SK-N-SH (cell line): ENCODE measurements at regions not wholly inside any gene's neighbourhood (a gene's known extent, or its start where the extent isn't known, plus 50 kb on each side); places are given as distances from the start of the nearest gene placed in this dataset.

Source experiments
- CTCF ChIA-PET: fragments of 300-600, 350-600 bp; formaldehyde crosslinking; extraction: SDS; loops from one replicate; lab custom pipeline; 2021; lab: Yijun Ruan, JAX
- POLR2A ChIA-PET: fragments of 350-600 bp; sonication (Branson Sonifier 250); formaldehyde crosslinking; extraction: SDS; loops from one replicate; lab custom pipeline; 2020; ENCODE audit warnings: antibody characterized with exemption, inconsistent platforms; lab: Yijun Ruan, JAX
- DNase-seq: peaks from one replicate; pipeline ENCODE4 v3.0.0; 2012
- H2AFZ ChIP-seq: fragments of 200-600 bp; sonication (generic); 2 replicates; pipeline ENCODE4 v1.8.1; 2016; ENCODE audit warnings: antibody characterized with exemption, mild to moderate bottlenecking, low read depth
- H3F3A ChIP-seq: fragments of 200-600 bp; sonication (generic); replicated peaks from 2 replicates; pipeline ENCODE3; 2016; ENCODE audit warnings: antibody characterized with exemption, mild to moderate bottlenecking; ENCODE audit not compliant: insufficient read depth
- H3K27ac ChIP-seq, 2 experiments: fragments of 200-500 bp in 1 of 2; fragments of 200-600 bp in 1 of 2; sonication (Bioruptor generic) in 1 of 2; sonication (generic), shearing (Covaris generic) in 1 of 2; 2 replicates each; pipeline versions ENCODE4 v1.5.1 to v1.6.1; 2014 to 2016; ENCODE audit warnings: low read depth in 2 of 2, inconsistent platforms in 1 of 2, low read length in 1 of 2, mild to moderate bottlenecking in 1 of 2, mixed read lengths in 1 of 2
- H3K27me3 ChIP-seq: fragments of 200-600 bp; sonication (generic), shearing (Covaris generic); 2 replicates; pipeline ENCODE4 v1.6.1; 2016; ENCODE audit warnings: mixed run types; ENCODE audit not compliant: insufficient read depth
- H3K36me3 ChIP-seq, 2 experiments: fragments of 200-500 bp in 1 of 2; fragments of 200-600 bp in 1 of 2; sonication (Bioruptor generic) in 1 of 2; sonication (generic) in 1 of 2; replicated peaks in 1 of 2; 2 replicates each; pipeline versions ENCODE3 to v1.5.1; 2014 to 2016; ENCODE audit warnings: low read length in 1 of 2, mild to moderate bottlenecking in 1 of 2; ENCODE audit not compliant: insufficient read depth in 2 of 2, control insufficient read depth in 1 of 2
- H3K4me1 ChIP-seq, 2 experiments: fragments of 200-500 bp in 1 of 2; fragments of 200-600 bp in 1 of 2; sonication (Bioruptor generic) in 1 of 2; sonication (generic), shearing (Covaris generic) in 1 of 2; 2 replicates each; pipeline versions ENCODE4 v1.5.1 to v1.6.1; 2014 to 2016; ENCODE audit warnings: low read depth in 1 of 2, low read length in 1 of 2, mixed run types in 1 of 2; ENCODE audit not compliant: insufficient read depth in 2 of 2, control insufficient read depth in 1 of 2
- H3K4me2 ChIP-seq: fragments of 200-600 bp; sonication (generic), shearing (Covaris generic); 2 replicates; pipeline ENCODE4 v1.6.1; 2017; ENCODE audit warnings: mixed run types
- H3K4me3 ChIP-seq, 2 experiments: fragments of 200-500 bp in 1 of 2; fragments of 200-600 bp in 1 of 2; sonication (Bioruptor generic) in 1 of 2; sonication (generic), shearing (Covaris generic) in 1 of 2; 2 replicates each; pipeline versions ENCODE4 v1.5.1 to v1.8.1; 2014 to 2016; ENCODE audit warnings: low read depth in 2 of 2, inconsistent platforms in 1 of 2, low read length in 1 of 2, mild to moderate bottlenecking in 1 of 2, mixed read lengths in 1 of 2, moderate library complexity in 1 of 2
- H3K79me2 ChIP-seq: fragments of 200-600 bp; sonication (generic); 2 replicates; pipeline ENCODE4 v1.8.1; 2017; ENCODE audit warnings: mild to moderate bottlenecking; ENCODE audit not compliant: insufficient read depth
- H3K9ac ChIP-seq: fragments of 200-600 bp; sonication (generic); 2 replicates; pipeline ENCODE4 v1.6.1; 2017; ENCODE audit warnings: mixed run types
- H3K9me2 ChIP-seq: fragments of 200-600 bp; sonication (generic); 2 replicates; pipeline ENCODE4 v1.6.1; 2017; ENCODE audit warnings: mixed run types
- H3K9me3 ChIP-seq: fragments of 200-600 bp; sonication (generic); 2 replicates; pipeline ENCODE4 v1.6.1; 2017; ENCODE audit warnings: mixed run types, mild to moderate bottlenecking, moderate library complexity
- H4K20me1 ChIP-seq: fragments of 200-600 bp; sonication (generic); 2 replicates; pipeline ENCODE4 v1.6.1; 2017; ENCODE audit warnings: mild to moderate bottlenecking, mixed run types; ENCODE audit not compliant: insufficient read depth
- FOSL2 ChIP-seq: IDR thresholded peaks from 2 replicates; pipeline ENCODE4 v1.4.0; 2012; ENCODE audit warnings: low read depth, mild to moderate bottlenecking, moderate library complexity, borderline replicate concordance
- JUND ChIP-seq: IDR thresholded peaks from 2 replicates; pipeline ENCODE4 v1.4.0; 2012
- NFIC ChIP-seq: IDR thresholded peaks from 2 replicates; pipeline ENCODE4 v1.4.0; 2012; ENCODE audit warnings: borderline replicate concordance
- NRF1 ChIP-seq: IDR thresholded peaks from 2 replicates; pipeline ENCODE4 v1.6.1; 2012; ENCODE audit warnings: low read depth, mild to moderate bottlenecking, low read length
- POLR2AphosphoS5 ChIP-seq: IDR thresholded peaks from 2 replicates; pipeline ENCODE4 v1.6.1; 2012; ENCODE audit warnings: low read depth, low read length
- RAD21 ChIP-seq: IDR thresholded peaks from 2 replicates; pipeline ENCODE4 v1.6.1; 2012; ENCODE audit warnings: mild to moderate bottlenecking, low read length
- RCOR1 ChIP-seq: fragments of 150-350 bp; IDR thresholded peaks from 2 replicates; pipeline ENCODE4 v1.6.1; 2017; ENCODE audit warnings: antibody characterized with exemption, low read length
- SIN3A ChIP-seq: IDR thresholded peaks from 2 replicates; pipeline ENCODE4 v1.6.1; 2012; ENCODE audit warnings: low read depth, mild to moderate bottlenecking, low read length, moderate library complexity, borderline replicate concordance
- TAF1 ChIP-seq: IDR thresholded peaks from 2 replicates; pipeline ENCODE4 v1.6.1; 2012; ENCODE audit warnings: low read depth, mild to moderate bottlenecking, low read length, moderate library complexity, borderline replicate concordance
- TCF12 ChIP-seq: IDR thresholded peaks from 2 replicates; pipeline ENCODE4 v1.4.0; 2012
- YY1 ChIP-seq: IDR thresholded peaks from 2 replicates; pipeline ENCODE4 v1.4.0; 2012; ENCODE audit warnings: low read depth, mild to moderate bottlenecking
- WGBS: methylation state at CpG from one replicate; pipeline ENCODE4 v1.1.6; 2017; ENCODE audit warnings: low lambda C conversion rate; 5-methylcytosine and 5-hydroxymethylcytosine counted together
- TF ChIP-seq, protein P1 (sequence below): IDR thresholded peaks from 2 replicates; pipeline ENCODE4 v1.4.0; 2012; ENCODE audit warnings: low read depth, borderline replicate concordance
- TF ChIP-seq, protein P2 (sequence below): fragments of 150-350 bp; IDR thresholded peaks from 2 replicates; pipeline ENCODE4 v1.6.1; 2016; ENCODE audit warnings: mild to moderate bottlenecking, low read depth, low read length
- TF ChIP-seq, protein P3 (sequence below): fragments of 150-350 bp; IDR thresholded peaks from 2 replicates; pipeline ENCODE4 v1.6.1; 2017; ENCODE audit warnings: antibody characterized with exemption, low read length, low read depth, borderline replicate concordance
- TF ChIP-seq, protein P4 (sequence below): fragments of 200-600 bp; sonication (generic); IDR thresholded peaks from 2 replicates; pipeline ENCODE4 v1.6.1; 2017; ENCODE audit warnings: antibody characterized with exemption, mild to moderate bottlenecking, moderate library complexity
- TF ChIP-seq, protein P5 (sequence below): IDR thresholded peaks from 2 replicates; pipeline ENCODE4; 2012

DNA sequence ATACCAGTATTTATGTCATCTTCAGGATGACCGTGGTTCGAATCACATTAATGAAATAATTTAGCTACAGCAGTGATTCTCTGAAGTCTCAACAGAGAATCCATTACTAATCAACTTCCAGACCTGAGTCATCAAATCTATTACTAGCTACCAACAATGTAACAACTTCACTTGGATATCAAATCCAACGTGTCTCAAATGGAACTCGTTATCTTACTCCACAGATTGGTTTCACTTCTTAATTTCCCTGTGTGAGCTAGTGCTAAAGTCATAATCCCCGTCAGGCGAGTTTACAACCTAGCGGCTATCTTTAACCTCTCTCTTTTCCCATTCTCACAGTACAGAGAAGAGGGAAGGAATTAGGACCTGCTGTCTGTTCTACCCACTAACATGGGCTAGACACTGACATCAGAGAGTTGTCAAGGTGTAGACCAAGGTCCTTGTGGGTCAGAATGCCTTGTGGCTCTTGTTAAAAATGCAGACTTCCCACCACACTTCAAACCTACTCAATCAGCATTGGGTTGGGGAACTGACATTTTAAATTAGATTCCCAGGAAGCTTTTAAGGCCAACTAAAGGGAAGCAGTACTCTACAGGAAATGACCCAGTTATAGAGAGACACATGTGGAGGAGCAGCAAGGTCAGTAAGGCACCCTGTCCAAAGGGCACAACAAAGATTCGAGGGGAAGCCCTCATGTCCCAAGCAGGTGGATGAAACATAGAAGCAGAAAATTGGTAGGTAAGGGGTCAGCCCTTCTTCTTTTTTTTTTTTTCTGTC, 57.3 kb upstream of the GSAP start:
- DNase-seq, result no peak
- 85% methylated on average over 8 of the region's 8 CpGs for WGBS
- Histone ChIP-seq H3K9ac (no peak overlapping the region), H3K27ac (no peak overlapping the region), H3K9me3 (no peaks in the 10 kb centered on the region), H3K27me3 (no peaks in the 10 kb centered on the region), H3K9me2 (no peaks in the 10 kb centered on the region), H3K4me3 (no peak overlapping the region), H2AFZ (no peak overlapping the region), H3K79me2 (no peaks in the 10 kb centered on the region), H3K36me3 (no peaks in the 10 kb centered on the region), H4K20me1 (no peaks in the 10 kb centered on the region), H3K4me2 (no peak overlapping the region), H3K4me1 (no peaks in the 10 kb centered on the region), H3F3A (no peaks in the 10 kb centered on the region)
- ChIA-PET CTCF (interaction anchor here (1.2 to 1.6 kb wide), 2 partner anchors 20 to 57 kb away, joined by 4 to 7 read pairs; partner anchors contain the start of gene GSAP), POLR2A (no interaction called here)
- TF ChIP-seq NRF1 (no peak), FOSL2 (no peak), NFIC (no peak)
- TF ChIP-seq, protein P1, sequence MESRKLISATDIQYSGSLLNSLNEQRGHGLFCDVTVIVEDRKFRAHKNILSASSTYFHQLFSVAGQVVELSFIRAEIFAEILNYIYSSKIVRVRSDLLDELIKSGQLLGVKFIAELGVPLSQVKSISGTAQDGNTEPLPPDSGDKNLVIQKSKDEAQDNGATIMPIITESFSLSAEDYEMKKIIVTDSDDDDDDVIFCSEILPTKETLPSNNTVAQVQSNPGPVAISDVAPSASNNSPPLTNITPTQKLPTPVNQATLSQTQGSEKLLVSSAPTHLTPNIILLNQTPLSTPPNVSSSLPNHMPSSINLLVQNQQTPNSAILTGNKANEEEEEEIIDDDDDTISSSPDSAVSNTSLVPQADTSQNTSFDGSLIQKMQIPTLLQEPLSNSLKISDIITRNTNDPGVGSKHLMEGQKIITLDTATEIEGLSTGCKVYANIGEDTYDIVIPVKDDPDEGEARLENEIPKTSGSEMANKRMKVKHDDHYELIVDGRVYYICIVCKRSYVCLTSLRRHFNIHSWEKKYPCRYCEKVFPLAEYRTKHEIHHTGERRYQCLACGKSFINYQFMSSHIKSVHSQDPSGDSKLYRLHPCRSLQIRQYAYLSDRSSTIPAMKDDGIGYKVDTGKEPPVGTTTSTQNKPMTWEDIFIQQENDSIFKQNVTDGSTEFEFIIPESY, result no peak
- TF ChIP-seq, protein P2, sequence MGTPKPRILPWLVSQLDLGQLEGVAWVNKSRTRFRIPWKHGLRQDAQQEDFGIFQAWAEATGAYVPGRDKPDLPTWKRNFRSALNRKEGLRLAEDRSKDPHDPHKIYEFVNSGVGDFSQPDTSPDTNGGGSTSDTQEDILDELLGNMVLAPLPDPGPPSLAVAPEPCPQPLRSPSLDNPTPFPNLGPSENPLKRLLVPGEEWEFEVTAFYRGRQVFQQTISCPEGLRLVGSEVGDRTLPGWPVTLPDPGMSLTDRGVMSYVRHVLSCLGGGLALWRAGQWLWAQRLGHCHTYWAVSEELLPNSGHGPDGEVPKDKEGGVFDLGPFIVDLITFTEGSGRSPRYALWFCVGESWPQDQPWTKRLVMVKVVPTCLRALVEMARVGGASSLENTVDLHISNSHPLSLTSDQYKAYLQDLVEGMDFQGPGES, result no peak
- TF ChIP-seq, all 33 proteins: peak for 0

DNA sequence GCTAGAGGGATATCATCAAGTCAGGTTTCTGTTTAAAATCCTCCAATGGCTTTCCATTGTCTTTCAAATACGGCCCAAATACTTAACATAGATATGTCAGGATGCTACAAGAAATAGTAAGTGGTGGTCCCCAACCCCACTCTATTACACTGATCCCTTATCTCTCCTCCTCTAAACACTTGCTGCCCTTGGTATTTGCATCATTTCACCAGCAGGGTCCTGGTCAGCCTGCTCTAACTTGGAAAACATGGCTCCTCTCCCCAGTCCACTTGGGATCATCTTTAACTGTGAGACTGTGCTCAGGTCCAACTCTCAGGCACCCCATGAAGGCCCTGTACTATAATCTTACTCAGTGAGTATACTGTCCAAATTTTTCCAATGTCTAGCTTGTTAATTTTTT, 53.8 kb upstream of the GSAP start:
- TF ChIP-seq, protein P2, result no peak
- TF ChIP-seq, protein P3, sequence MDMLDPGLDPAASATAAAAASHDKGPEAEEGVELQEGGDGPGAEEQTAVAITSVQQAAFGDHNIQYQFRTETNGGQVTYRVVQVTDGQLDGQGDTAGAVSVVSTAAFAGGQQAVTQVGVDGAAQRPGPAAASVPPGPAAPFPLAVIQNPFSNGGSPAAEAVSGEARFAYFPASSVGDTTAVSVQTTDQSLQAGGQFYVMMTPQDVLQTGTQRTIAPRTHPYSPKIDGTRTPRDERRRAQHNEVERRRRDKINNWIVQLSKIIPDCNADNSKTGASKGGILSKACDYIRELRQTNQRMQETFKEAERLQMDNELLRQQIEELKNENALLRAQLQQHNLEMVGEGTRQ, result no peak
- no peak for TF ChIP-seq POLR2AphosphoS5
- no peak for TF ChIP-seq SIN3A
- no peak for TF ChIP-seq TAF1
- TF ChIP-seq, protein P4, sequence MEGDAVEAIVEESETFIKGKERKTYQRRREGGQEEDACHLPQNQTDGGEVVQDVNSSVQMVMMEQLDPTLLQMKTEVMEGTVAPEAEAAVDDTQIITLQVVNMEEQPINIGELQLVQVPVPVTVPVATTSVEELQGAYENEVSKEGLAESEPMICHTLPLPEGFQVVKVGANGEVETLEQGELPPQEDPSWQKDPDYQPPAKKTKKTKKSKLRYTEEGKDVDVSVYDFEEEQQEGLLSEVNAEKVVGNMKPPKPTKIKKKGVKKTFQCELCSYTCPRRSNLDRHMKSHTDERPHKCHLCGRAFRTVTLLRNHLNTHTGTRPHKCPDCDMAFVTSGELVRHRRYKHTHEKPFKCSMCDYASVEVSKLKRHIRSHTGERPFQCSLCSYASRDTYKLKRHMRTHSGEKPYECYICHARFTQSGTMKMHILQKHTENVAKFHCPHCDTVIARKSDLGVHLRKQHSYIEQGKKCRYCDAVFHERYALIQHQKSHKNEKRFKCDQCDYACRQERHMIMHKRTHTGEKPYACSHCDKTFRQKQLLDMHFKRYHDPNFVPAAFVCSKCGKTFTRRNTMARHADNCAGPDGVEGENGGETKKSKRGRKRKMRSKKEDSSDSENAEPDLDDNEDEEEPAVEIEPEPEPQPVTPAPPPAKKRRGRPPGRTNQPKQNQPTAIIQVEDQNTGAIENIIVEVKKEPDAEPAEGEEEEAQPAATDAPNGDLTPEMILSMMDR, result no peak
- TF ChIP-seq, protein P5, sequence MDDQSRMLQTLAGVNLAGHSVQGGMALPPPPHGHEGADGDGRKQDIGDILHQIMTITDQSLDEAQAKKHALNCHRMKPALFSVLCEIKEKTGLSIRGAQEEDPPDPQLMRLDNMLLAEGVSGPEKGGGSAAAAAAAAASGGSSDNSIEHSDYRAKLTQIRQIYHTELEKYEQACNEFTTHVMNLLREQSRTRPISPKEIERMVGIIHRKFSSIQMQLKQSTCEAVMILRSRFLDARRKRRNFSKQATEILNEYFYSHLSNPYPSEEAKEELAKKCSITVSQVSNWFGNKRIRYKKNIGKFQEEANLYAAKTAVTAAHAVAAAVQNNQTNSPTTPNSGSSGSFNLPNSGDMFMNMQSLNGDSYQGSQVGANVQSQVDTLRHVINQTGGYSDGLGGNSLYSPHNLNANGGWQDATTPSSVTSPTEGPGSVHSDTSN, result no peak
- no peak for TF ChIP-seq RAD21
- no peak for TF ChIP-seq YY1
- no peak for TF ChIP-seq RCOR1
- TF ChIP-seq TCF12, result no peak
- TF ChIP-seq JUND, result no peak
- H3K9me3 ChIP-seq, result no peaks in the 10 kb centered on the region
- no peaks in the 10 kb centered on the region for H3K36me3 ChIP-seq
- H3F3A ChIP-seq, result no peaks in the 10 kb centered on the region
- H4K20me1 ChIP-seq, result no peaks in the 10 kb centered on the region
- DNase-seq, result no peak
- no peaks in the 10 kb centered on the region for H3K27me3 ChIP-seq
- H2AFZ ChIP-seq, result no peak overlapping the region
- 79% methylated on average over 1 of the region's 1 CpG for WGBS
- CTCF ChIA-PET, result interaction anchor here (0.5 to 1.0 kb wide), 2 partner anchors 12 to 137 kb away, joined by 3 read pairs; no protein-coding TSS in a partner anchor
- H3K4me2 ChIP-seq, result no peak overlapping the region
- no peaks in the 10 kb centered on the region for H3K79me2 ChIP-seq
- H3K27ac ChIP-seq, result no peak overlapping the region
- no peak overlapping the region for H3K4me3 ChIP-seq
- no peaks in the 10 kb centered on the region for H3K4me1 ChIP-seq
- no peaks in the 10 kb centered on the region for H3K9me2 ChIP-seq
- no peak overlapping the region for H3K9ac ChIP-seq
- POLR2A ChIA-PET, result no interaction called here
